OCI-LY7 (cell line): ENCODE measurements at regions not wholly inside any gene's neighbourhood (a gene's known extent, or its start where the extent isn't known, plus 50 kb on each side); places are given as distances from the start of the nearest gene placed in this dataset.

ENCODE experiments used
- EZH2phosphoT487 ChIP-seq: fragments of 200-600 bp; sonication (generic); IDR thresholded peaks from 2 replicates; pipeline ENCODE4 v1.6.1; 2018; ENCODE audit warnings: low read depth, borderline replicate concordance, mild to moderate bottlenecking, mixed run types, antibody characterized with exemption, low read length, moderate library complexity, mixed read lengths
- TF ChIP-seq, protein P1 (sequence below): fragments of 200-600 bp; sonication (generic); conservative IDR thresholded peaks from 2 replicates; pipeline ENCODE4 v1.5.1; 2014; ENCODE audit warnings: mild to moderate bottlenecking, antibody characterized with exemption, low read length, moderate library complexity, mixed read lengths

DNA sequence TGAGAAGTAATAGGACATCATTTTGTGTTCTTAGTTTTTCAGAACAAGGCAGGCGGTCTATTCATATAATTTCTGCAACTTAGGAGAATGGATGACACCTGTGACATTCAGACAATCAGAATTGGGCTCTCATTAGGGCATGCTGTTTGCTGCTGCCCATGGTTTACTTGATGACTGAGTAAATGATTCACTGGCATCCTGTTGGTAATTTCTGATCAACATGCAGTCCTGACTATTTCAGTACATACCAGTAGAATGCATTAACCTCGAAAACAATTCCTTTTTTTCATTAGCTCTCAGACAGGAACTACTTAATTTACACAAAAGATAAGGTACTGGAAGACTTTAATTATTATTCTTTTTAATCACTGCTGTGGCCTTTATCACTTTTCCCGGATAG lies 641.6 kb downstream of the NSUN3 start:
- TF ChIP-seq, protein P1, sequence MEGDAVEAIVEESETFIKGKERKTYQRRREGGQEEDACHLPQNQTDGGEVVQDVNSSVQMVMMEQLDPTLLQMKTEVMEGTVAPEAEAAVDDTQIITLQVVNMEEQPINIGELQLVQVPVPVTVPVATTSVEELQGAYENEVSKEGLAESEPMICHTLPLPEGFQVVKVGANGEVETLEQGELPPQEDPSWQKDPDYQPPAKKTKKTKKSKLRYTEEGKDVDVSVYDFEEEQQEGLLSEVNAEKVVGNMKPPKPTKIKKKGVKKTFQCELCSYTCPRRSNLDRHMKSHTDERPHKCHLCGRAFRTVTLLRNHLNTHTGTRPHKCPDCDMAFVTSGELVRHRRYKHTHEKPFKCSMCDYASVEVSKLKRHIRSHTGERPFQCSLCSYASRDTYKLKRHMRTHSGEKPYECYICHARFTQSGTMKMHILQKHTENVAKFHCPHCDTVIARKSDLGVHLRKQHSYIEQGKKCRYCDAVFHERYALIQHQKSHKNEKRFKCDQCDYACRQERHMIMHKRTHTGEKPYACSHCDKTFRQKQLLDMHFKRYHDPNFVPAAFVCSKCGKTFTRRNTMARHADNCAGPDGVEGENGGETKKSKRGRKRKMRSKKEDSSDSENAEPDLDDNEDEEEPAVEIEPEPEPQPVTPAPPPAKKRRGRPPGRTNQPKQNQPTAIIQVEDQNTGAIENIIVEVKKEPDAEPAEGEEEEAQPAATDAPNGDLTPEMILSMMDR: no peak
- TF ChIP-seq EZH2phosphoT487: no peak
